ENCODE measurements at regions not wholly inside any gene's neighbourhood (a gene's known extent, or its start where the extent isn't known, plus 50 kb on each side); places are given as distances from the start of the nearest gene placed in this dataset.

DNA sequence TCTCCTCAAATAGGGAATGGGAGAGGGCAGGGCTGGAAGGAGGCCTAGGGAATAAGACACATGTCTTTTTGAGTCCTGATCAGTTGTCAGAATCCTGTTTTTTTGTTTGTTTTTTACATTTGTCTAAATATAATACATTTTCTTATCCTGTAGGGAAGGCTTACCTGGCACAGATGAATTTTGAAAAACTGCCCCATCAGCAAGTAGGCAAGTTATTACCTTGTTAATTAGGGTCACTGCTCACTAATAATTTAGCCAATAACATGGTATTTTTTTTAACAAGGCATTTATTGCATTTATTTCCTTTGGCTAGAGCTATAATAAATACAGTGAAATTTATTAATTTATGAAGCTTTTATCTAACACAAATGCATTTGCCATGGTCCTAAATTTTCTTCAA lies 423.2 kb upstream of the ONECUT1 start:
- no peak for DNase-seq (ENCODE audit: low read depth)
- H3K4me3 ChIP-seq (ENCODE audit: low read length) = no peak overlapping the region
- TF ChIP-seq, protein P1, sequence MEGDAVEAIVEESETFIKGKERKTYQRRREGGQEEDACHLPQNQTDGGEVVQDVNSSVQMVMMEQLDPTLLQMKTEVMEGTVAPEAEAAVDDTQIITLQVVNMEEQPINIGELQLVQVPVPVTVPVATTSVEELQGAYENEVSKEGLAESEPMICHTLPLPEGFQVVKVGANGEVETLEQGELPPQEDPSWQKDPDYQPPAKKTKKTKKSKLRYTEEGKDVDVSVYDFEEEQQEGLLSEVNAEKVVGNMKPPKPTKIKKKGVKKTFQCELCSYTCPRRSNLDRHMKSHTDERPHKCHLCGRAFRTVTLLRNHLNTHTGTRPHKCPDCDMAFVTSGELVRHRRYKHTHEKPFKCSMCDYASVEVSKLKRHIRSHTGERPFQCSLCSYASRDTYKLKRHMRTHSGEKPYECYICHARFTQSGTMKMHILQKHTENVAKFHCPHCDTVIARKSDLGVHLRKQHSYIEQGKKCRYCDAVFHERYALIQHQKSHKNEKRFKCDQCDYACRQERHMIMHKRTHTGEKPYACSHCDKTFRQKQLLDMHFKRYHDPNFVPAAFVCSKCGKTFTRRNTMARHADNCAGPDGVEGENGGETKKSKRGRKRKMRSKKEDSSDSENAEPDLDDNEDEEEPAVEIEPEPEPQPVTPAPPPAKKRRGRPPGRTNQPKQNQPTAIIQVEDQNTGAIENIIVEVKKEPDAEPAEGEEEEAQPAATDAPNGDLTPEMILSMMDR (IDR thresholded peaks at IDR 0.05; ENCODE audit: insufficient read depth, low read depth, low read length, missing control alignments) = no peak

DNA sequence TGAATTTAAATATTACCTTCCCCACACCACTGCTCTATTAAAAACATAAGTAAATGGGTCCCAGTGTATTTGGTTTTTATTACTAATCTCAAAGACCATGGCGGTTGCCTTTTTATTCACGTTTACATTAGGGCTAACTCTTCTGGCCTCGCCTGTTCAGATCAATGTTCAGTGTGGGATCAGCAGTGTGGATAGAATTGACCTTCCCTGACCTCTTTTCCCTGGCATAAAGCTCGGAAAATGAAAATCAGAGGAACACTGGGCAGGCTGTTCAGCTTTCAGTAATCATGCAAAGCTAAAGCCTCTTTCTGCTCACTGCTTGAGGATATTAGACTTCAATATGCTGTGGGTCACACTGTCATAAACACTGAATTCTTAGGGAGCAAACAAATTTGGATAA lies 422.6 kb upstream of the ONECUT1 start:
- DNase-seq (ENCODE audit: low read depth) = no peak
- TF ChIP-seq, protein P1 (IDR thresholded peaks at IDR 0.05; ENCODE audit: insufficient read depth, low read depth, low read length, missing control alignments) = no peak

DNA sequence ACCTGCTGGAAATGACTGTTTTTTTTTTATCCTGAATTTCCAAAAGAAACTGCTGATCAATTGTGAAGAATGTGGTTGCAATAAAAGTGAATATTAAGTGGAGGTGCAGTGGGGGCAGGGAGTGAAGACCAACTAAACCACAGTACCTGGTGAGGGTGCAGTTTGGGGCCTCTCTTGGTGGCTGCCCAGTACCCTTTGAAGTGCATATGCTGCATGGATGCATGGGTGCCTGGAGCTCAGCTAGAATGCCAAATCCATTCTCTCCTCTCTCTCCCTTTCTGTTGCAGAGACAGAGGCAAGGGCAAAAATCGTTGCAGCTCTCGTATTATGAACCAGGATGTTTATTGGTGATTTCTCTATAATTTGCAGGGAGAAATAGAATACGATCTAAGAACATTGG lies 420.5 kb upstream of the ONECUT1 start:
- TF ChIP-seq, protein P1 (IDR thresholded peaks at IDR 0.05; ENCODE audit: insufficient read depth, low read depth, low read length, missing control alignments) = no peak
- DNase-seq (ENCODE audit: low read depth) = no peak
- H3K4me3 ChIP-seq (ENCODE audit: low read length) = no peak overlapping the region

More for the DNA sequence above, 422.6 kb upstream of the ONECUT1 start:
- H3K4me3 ChIP-seq (ENCODE audit: low read length) = no peak overlapping the region

DNA sequence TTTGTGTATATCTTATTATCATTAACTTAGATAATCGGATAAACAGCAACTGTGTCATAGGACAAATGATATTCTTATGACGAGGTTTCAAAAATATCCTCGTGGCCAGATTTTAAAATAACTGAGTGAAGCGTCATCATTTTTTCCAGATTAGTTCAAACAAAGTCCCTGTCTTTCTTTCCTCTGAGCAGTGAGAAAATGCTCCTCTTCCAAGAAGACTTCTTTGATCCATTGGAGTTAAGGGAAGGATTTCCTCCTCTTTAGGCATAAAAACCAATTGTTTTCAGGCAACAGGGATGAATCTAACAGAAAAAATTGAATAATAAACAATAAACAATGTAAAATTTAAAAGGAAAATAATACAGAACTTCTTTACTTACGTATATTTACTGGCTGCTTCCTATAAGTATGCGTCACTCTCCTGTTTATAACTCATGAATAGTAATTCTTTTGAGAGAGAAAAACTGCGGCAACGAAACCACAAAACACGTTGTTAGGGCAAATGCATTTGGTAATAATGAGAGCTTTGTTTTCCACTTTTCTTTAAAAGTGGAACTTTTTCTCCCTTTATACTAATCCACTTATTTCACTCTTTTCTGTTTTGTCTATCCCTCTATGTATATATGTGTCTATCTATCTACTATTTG lies 419.4 kb upstream of the ONECUT1 start:
- H3K4me3 ChIP-seq (ENCODE audit: low read length) = no peak overlapping the region
- TF ChIP-seq, protein P1 (IDR thresholded peaks at IDR 0.05; ENCODE audit: insufficient read depth, low read depth, low read length, missing control alignments) = no peak

DNA sequence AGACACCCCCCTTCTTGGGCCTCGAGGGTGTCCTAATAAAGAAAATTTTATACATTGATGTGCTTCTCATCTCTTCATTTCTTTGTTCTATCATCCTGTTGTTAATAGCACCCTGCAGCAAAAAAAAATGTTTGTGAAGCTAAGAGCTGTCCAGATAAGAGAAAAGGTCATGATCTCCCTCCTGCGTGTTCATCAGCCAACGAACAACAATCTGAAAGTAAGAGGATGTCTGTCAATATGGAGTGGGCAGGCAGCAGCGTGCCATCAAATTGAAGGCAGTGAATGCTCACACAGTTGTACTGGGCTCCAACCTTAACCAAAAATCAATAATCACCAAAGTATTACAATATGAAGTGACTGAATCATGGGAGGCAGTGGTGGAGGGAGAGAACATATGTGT lies 418.6 kb upstream of the ONECUT1 start:
- TF ChIP-seq, protein P1 (IDR thresholded peaks at IDR 0.05; ENCODE audit: insufficient read depth, low read depth, low read length, missing control alignments) = no peak
- DNase-seq (ENCODE audit: low read depth) = no peak

More for the DNA sequence above, 419.4 kb upstream of the ONECUT1 start:
- DNase-seq (ENCODE audit: low read depth) = peak; percentile 2

DNA sequence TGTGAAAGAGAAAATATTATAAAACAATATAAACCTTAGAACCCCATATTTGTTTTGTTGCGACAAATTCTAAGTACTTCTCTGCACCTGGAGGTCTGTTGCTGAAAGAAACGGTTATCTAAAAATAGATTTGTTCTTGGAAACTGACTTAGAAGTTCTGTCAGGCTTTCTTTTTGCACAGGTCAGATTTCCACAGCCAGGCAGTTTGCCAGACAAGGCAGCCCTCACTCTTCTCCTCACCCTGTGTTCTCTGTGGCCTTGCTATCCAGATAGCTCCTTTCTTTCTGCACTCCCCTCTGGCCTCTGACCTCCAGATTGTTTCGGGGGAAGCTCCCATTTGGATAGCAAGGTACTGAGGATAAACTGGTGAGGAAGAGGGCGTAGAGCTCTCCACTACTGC lies 413.3 kb upstream of the ONECUT1 start:
- no peak overlapping the region for H3K4me3 ChIP-seq (ENCODE audit: low read length)
- TF ChIP-seq, protein P1 (IDR thresholded peaks at IDR 0.05; ENCODE audit: insufficient read depth, low read depth, low read length, missing control alignments) = no peak
- DNase-seq (ENCODE audit: low read depth) = no peak

More for the DNA sequence above, 418.6 kb upstream of the ONECUT1 start:
- H3K4me3 ChIP-seq (ENCODE audit: low read length) = no peak overlapping the region

DNA sequence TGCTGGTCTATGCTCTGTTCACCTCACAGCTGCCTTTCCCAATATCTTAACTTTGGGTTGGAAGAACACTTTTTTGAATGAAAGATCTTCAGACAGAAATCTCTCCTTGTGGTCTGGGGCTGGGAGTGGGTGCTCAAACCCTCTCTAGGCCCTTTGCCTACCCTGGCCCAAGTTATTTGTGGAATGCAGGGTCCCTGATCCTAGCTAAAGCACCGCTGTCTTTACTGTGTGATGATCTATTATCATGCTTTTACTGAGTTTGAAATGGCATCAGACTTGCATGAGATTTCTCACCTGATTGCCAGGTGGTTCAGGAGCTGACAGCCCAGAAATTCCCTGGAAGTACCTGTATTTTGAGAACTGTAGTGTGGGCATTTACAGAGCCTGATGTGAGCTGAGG lies 412.7 kb upstream of the ONECUT1 start:
- no peak overlapping the region for H3K4me3 ChIP-seq (ENCODE audit: low read length)
- TF ChIP-seq, protein P1 (IDR thresholded peaks at IDR 0.05; ENCODE audit: insufficient read depth, low read depth, low read length, missing control alignments) = no peak
- no peak for DNase-seq (ENCODE audit: low read depth)

Measured in epithelial cell of esophagus (primary cell).